Natural killer cell treated with Interleukin-12 subunit alpha and Interleukin-12 subunit beta and Interleukin-15 and Interleukin-18, amount 100 ng/mL, for 72 hours (primary cell): ENCODE measurements at regions not wholly inside any gene's neighbourhood (a gene's known extent, or its start where the extent isn't known, plus 50 kb on each side); places are given as distances from the start of the nearest gene placed in this dataset.
A peak's percentile ranks its signal among the peaks of the same experiment; 100 is the strongest.
"Not testable (repeated sequence)": the region's sequence is repeated elsewhere in the genome, so short reads cannot be mapped to it uniquely, and the experiment has no call there.

ENCODE experiments used
- ATAC-seq, 2 donors: fragments of 150-1000 bp; cut with Tn5 transposase in 1 of 2; sonication (Bioruptor Pico), chemical (Tn5 transposase) in 1 of 2; 2 replicates each; pipeline ENCODE4 v1.10.0; 2021
- DNase-seq: peaks from one replicate; pipeline ENCODE4 v3.0.0; 2022; ENCODE audit warnings: low spot score
- H3K27ac Mint-ChIP-seq, 2 donors: 1 replicate in 1 of 2; 2 replicates in 1 of 2; pipeline ENCODE4 v1.8.0; 2022; ENCODE audit warnings: mixed read lengths in 2 of 2, mild to moderate bottlenecking in 1 of 2, moderate library complexity in 1 of 2
- H3K27me3 Mint-ChIP-seq, 2 donors: 1 replicate in 1 of 2; 2 replicates in 1 of 2; pipeline ENCODE4 v1.8.0; 2022; ENCODE audit warnings: mixed read lengths in 2 of 2
- H3K36me3 Mint-ChIP-seq: one replicate; pipeline ENCODE4 v1.8.0; 2022; ENCODE audit warnings: mixed read lengths
- H3K4me1 Mint-ChIP-seq, 2 donors: 1 replicate in 1 of 2; 2 replicates in 1 of 2; pipeline ENCODE4 v1.8.0; 2022; ENCODE audit warnings: low read depth in 2 of 2, mixed read lengths in 2 of 2, mild to moderate bottlenecking in 1 of 2
- H3K4me3 Mint-ChIP-seq: one replicate; pipeline ENCODE4 v1.8.0; 2022; ENCODE audit warnings: mixed read lengths
- H3K9me3 Mint-ChIP-seq: 2 replicates; pipeline ENCODE4 v1.8.0; 2022; ENCODE audit warnings: mixed read lengths

DNA sequence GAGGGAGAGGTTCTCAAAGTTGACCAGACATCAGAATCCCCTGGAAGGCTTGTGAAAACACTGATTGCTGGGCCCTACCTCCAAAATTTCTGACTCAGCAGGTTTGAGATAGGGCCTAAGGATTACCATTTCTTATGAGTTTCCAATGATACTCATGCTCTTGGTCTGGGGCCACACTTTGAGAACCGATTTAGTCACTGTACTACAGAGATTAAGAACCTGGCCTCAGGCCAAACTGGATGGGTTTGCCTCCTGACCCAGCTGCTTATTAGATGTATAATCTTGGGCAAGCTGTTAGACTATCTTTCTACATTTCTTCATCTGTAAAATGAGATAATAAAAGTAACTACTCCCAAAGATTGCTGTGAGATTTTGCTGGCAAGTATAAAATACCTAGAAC is 77.1 kb upstream of the SCIN start:
- Mint-ChIP-seq H3K4me1 (no peaks in the 10 kb centered on the region), H3K4me3 (no peak overlapping the region), H3K27ac (no peak overlapping the region), H3K9me3 (no peaks in the 10 kb centered on the region), H3K27me3 (peaks cover 0 to 3% of the 10 kb centered on the region in 2 donors), H3K36me3 (no peaks in the 10 kb centered on the region)
- ATAC-seq, result no peak
- DNase-seq, result no peak

DNA sequence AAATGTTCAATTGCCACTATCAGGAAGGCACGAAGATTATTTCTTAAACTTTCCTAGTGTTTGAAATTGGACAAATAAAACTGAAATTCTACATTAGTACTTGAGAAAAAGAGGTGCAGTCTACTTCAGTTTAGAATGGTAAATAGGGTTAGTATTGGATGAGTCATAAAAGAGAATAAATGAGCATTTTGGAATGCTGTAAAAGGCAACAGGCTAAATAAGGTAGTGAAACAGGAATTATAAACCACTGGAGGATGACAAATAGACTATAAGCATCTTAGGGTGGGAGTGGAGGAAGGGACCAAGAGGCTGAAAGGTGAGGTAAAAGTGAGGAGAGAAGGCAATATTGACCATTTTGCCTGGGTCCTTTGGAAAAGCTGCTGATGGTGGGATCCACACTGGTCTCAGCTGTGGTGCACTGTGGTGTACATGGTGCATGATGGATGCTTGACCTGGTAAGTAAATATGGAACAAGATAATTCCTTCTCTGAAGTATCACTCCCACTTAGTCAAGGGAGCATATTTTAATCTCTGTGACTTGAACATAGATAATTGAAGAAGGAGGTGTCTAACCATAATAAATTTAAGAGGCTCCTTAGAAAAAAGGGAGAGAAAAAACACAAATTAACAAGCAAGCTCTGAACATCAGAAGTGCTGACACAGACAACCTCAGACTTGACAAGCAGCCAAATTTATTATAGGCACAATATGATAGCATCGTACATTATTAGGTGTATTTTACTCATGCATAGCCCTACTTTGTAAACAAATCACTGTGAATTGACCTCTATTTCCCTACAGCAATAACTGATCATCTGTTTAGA is 76.4 kb upstream of the SCIN start:
- Mint-ChIP-seq H3K27ac (no peak overlapping the region), H3K4me1 (no peaks in the 10 kb centered on the region), H3K36me3 (no peaks in the 10 kb centered on the region), H3K4me3 (no peak overlapping the region), H3K9me3 (no peaks in the 10 kb centered on the region), H3K27me3 (peaks cover 0 to 3% of the 10 kb centered on the region in 2 donors)
- DNase-seq (no peak), ATAC-seq (no peak)

DNA sequence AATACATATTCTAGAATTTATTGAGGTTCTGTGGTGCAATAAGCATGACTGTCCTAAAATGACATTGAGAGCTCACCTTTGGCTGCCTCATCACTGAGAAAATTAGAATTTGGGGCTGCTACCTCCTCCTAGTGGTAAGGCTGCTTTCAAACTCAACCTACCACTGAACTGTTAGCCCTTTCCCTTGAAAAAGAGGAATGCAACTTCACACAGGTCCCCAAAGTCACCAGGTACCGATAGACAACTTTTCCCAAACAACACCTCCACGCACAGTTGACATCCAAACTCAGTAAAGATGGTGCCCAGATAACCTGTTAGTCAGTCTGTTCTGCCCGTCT is 75.9 kb upstream of the SCIN start:
- Mint-ChIP-seq H3K4me1 (no peaks in the 10 kb centered on the region), H3K27me3 (peaks cover 0 to 3% of the 10 kb centered on the region in 2 donors), H3K27ac (no peak overlapping the region), H3K36me3 (no peaks in the 10 kb centered on the region), H3K9me3 (no peaks in the 10 kb centered on the region), H3K4me3 (no peak overlapping the region)
- DNase-seq (no peak), ATAC-seq (no peak)

DNA sequence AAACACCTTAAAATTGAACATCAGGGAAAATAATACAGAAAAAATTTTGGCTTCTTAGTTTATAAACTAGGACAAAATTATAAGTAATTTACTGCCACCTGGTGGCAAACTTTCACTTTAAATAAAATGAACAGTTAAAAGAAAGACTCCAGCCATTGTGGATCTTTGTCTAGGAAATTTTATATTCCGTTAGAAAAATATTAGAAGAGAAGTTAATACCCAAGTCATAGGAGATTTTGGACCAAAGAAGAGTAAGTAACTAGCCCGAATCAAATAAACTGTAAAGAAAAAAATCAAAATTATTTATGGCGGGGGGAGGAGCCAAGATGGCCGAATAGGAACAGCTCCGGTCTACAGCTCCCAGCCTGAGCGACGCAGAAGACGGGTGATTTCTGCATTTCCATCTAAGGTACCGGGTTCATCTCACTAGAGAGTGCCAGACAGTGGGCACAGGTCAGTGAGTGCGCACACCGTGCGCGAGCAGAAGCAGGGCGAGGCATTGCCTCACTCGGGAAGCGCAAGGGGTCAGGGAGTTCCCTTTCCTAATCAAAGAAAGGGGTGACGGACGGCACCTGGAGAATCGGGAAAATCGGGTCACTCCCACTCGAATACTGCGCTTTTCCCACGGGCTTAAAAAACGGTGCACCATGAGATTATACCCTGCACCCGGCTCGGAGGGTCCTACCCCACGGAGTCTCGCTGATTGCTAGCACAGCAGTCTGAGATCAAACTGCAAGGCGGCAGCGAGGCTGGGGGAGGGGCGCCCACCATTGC is 73.4 kb upstream of the SCIN start:
- ATAC-seq, H3K27me3 Mint-ChIP-seq, H3K4me3 Mint-ChIP-seq, H3K27ac Mint-ChIP-seq, H3K36me3 Mint-ChIP-seq, H3K9me3 Mint-ChIP-seq, DNase-seq, H3K4me1 Mint-ChIP-seq: not testable (repeated sequence)

DNA sequence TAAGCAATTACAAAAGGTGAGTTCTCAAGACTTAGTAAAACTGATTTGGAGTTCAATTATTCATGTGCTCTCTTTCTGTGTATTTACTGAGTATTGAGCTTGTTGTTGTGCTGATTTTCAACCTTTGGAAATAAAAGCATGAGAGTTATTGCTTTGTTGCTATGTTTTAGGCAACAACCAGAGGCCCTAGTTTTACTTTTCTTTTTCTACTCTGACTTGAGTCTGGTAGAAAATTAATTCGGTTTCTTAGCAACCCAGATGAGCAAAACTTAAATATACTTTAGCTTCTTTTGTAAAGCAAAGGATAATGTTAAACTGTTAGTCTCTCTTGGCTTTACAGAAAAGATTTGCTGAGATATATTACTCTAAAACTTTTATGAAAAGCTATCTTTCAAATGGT is 66.4 kb upstream of the SCIN start:
- Mint-ChIP-seq H3K27ac (no peak overlapping the region), H3K4me1 (no peaks in the 10 kb centered on the region), H3K27me3 (no peaks in the 10 kb centered on the region), H3K9me3 (no peaks in the 10 kb centered on the region), H3K4me3 (no peak overlapping the region), H3K36me3 (no peaks in the 10 kb centered on the region)
- DNase-seq (no peak), ATAC-seq (no peak)

DNA sequence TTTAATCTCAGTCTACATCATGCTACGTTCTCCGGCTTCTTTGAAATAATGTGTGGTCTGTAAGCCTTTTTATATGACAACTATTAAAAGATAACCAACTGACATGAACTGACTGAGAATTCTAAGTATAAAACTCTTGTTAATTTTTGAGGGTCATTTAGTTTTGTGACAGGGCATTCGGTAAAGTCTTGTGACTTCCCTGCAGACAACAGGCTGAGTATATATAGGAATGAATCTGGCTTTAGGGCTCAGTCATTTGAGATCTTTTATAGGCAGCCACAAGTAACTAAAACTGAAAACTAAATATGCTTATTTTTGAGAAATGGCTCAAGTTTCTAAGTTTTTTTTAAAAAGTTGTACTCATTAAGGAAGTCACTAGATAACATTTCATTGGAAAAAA is 62.5 kb upstream of the SCIN start:
- no peak for ATAC-seq
- H3K36me3 Mint-ChIP-seq, result no peaks in the 10 kb centered on the region
- no peaks in the 10 kb centered on the region for H3K9me3 Mint-ChIP-seq
- H3K4me3 Mint-ChIP-seq, result no peak overlapping the region
- H3K4me1 Mint-ChIP-seq, result no peaks in the 10 kb centered on the region
- no peak overlapping the region for H3K27ac Mint-ChIP-seq
- no peaks in the 10 kb centered on the region for H3K27me3 Mint-ChIP-seq
- DNase-seq, result no peak

DNA sequence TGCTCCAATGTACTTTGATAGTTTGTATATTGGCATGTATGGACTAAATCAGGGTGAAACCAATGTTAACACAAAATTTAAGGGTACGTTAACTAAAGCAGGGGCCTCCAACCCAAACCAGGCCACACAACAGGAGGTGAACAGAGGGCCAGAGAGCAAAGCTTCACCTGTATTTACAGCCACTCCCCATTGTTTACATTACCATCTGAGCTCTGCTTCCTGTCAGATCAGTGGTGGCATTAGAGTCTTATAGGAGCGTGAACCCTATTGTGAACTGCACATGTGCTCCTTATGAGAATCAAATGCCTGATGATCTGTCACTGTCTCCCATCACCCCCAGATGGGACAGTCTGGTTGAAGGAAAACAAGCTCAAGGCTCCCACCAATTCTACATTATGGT is 62.0 kb upstream of the SCIN start:
- no peak for DNase-seq
- Mint-ChIP-seq H3K27ac (no peak overlapping the region), H3K4me3 (no peak overlapping the region), H3K36me3 (no peaks in the 10 kb centered on the region), H3K9me3 (no peaks in the 10 kb centered on the region), H3K27me3 (no peaks in the 10 kb centered on the region), H3K4me1 (no peaks in the 10 kb centered on the region)
- ATAC-seq, result no peak

DNA sequence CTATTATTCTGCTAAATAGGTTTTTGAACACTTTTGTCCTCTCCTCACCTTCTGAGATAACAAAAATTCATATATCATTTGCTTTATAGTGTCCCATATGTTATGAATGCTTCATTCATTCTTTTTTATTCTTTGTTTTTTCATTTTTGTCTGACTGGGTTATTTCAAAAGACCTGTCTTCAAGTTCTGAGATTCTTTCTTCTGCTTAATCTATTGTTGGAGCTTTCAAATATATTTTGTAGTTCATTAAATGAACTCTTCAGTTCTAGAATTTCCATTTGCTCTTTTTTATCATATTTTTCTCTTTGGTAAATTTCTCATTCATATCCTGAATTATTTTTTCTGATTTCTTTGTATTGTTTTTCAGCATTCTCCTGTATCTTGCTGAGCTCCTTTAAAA is 53.1 kb upstream of the SCIN start:
- peaks cover 6% of the 10 kb centered on the region for H3K9me3 Mint-ChIP-seq
- peaks cover 10% of the 10 kb centered on the region for H3K36me3 Mint-ChIP-seq
- no peak overlapping the region for H3K4me3 Mint-ChIP-seq
- H3K4me1 Mint-ChIP-seq, result no peaks in the 10 kb centered on the region
- peaks cover 0 to 18% of the 10 kb centered on the region in 2 donors for H3K27me3 Mint-ChIP-seq
- no peak for DNase-seq
- no peak overlapping the region for H3K27ac Mint-ChIP-seq
- no peak for ATAC-seq

DNA sequence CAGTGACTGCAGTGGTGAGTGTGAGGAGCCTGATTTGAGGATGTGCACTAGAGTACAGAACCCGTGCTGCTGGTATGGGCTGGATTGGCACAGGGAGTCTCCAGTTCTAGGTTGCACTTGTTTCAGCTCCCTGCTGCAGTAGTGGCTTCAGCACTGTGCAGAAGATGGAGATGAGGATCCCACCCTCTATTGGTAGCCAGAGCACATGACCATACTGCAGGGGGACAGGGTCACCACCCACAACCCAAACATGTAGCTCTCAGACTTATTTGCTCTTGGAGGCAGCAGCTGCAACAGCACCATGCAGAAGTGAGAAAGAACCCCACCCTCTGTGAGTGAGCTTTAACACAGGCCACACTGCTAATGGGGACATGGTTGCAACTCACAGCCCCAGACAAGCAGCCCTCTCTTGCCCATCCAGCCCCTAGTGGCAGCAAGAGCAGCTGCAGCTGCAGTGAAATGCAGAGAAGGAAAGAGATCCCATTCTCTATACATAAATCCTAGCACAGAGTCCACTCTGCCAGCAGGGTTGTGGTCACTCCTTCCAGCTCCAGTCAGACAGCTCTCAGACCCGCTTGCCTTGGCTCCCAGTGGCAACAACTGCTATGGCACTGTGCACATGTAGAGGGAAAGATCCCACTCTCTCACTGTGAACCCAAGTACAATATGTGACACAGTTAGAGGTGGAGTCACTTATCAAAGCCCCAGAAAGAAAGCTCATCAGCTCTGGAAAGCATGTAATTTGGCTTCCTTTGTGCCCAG is 51.4 kb upstream of the SCIN start:
- Mint-ChIP-seq H3K4me1 (no peaks in the 10 kb centered on the region), H3K4me3 (no peak overlapping the region), H3K27me3 (peaks cover 3 to 18% of the 10 kb centered on the region in 2 donors), H3K36me3 (peaks cover 10% of the 10 kb centered on the region), H3K27ac (no peak overlapping the region), H3K9me3 (peaks cover 6% of the 10 kb centered on the region)
- DNase-seq (no peak), ATAC-seq (peak; percentile 20)

DNA sequence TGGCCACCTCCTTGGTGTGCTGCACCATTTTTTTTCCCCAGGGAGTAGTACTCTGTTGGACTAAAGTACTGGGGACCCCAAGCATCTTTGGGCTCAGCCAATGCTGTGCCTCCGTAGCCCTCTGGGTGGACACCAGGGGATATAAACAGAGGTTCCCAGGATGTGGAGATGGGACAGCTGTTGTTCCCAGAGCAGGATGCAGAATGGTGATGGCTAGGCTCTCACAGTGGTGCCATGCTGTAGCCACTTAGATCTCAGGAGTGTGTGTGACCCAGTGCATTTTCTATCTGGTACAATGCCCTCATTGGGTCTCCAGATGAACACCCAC is 50.9 kb upstream of the SCIN start:
- ATAC-seq (peak in 1 of 2 donors; percentile 27), DNase-seq (no peak)
- no peaks in the 10 kb centered on the region for H3K4me1 Mint-ChIP-seq
- H3K4me3 Mint-ChIP-seq, result no peak overlapping the region
- peaks cover 10% of the 10 kb centered on the region for H3K36me3 Mint-ChIP-seq
- peaks cover 3 to 18% of the 10 kb centered on the region in 2 donors for H3K27me3 Mint-ChIP-seq
- peaks cover 6% of the 10 kb centered on the region for H3K9me3 Mint-ChIP-seq
- no peak overlapping the region for H3K27ac Mint-ChIP-seq
